GM23248 (cell line): ENCODE measurements at regions not wholly inside any gene's neighbourhood (a gene's known extent, or its start where the extent isn't known, plus 50 kb on each side); places are given as distances from the start of the nearest gene placed in this dataset.

Experiments used
- DNase-seq: peaks from one replicate; pipeline ENCODE4 v3.0.0-alpha.2; 2015
- H2AFZ ChIP-seq: fragments of 200-600 bp; sonication (generic); 2 replicates; pipeline ENCODE4 v1.6.1; 2016; ENCODE audit warnings: antibody characterized with exemption
- H3F3A ChIP-seq: fragments of 200-600 bp; sonication (generic); 2 replicates; pipeline ENCODE4 v1.6.1; 2016; ENCODE audit warnings: mild to moderate bottlenecking, antibody characterized with exemption, mixed run types; ENCODE audit not compliant: insufficient read depth
- H3K27ac ChIP-seq: fragments of 200-600 bp; sonication (generic); 2 replicates; pipeline ENCODE4 v1.5.1; 2016; ENCODE audit warnings: mild to moderate bottlenecking
- H3K27me3 ChIP-seq: fragments of 200-600 bp; sonication (generic); replicated peaks from 2 replicates; pipeline ENCODE4 v1.6.1; 2016; ENCODE audit warnings: mild to moderate bottlenecking; ENCODE audit not compliant: insufficient read depth
- H3K36me3 ChIP-seq: fragments of 200-600 bp; sonication (generic); 2 replicates; pipeline ENCODE4 v1.6.1; 2016; ENCODE audit warnings: low read depth, mild to moderate bottlenecking
- H3K4me1 ChIP-seq: fragments of 200-600 bp; sonication (generic); 2 replicates; pipeline ENCODE4 v1.6.1; 2016; ENCODE audit warnings: mild to moderate bottlenecking; ENCODE audit not compliant: insufficient read depth
- H3K4me2 ChIP-seq: fragments of 200-600 bp; sonication (generic); one replicate; pipeline ENCODE4 v1.6.1; 2016; ENCODE audit warnings: mild to moderate bottlenecking; ENCODE audit not compliant: unreplicated experiment
- H3K4me3 ChIP-seq: fragments of 200-600 bp; sonication (generic); 2 replicates; pipeline ENCODE4 v1.5.1; 2016; ENCODE audit warnings: mild to moderate bottlenecking
- H3K79me2 ChIP-seq: fragments of 200-600 bp; sonication (generic); 2 replicates; pipeline ENCODE4 v1.6.1; 2016; ENCODE audit warnings: mild to moderate bottlenecking; ENCODE audit not compliant: insufficient read depth
- H3K9ac ChIP-seq: fragments of 200-600 bp; sonication (generic); 2 replicates; pipeline ENCODE4 v1.6.1; 2016; ENCODE audit warnings: mild to moderate bottlenecking
- H3K9me2 ChIP-seq: fragments of 200-600 bp; sonication (generic); 2 replicates; pipeline ENCODE4 v1.6.1; 2016; ENCODE audit warnings: mixed run types, mild to moderate bottlenecking, moderate library complexity; ENCODE audit not compliant: insufficient read depth
- H3K9me3 ChIP-seq: fragments of 200-600 bp; sonication (generic); one replicate; pipeline ENCODE4 v1.6.1; 2017; ENCODE audit warnings: low read depth
- H4K20me1 ChIP-seq: fragments of 200-600 bp; sonication (generic); 2 replicates; pipeline ENCODE4 v1.6.0; 2016; ENCODE audit not compliant: insufficient read depth
- EZH2 ChIP-seq: fragments of 200-600 bp; sonication (generic); IDR thresholded peaks from 2 replicates; pipeline ENCODE4 v1.6.1; 2018; ENCODE audit warnings: antibody characterized with exemption, mild to moderate bottlenecking; ENCODE audit not compliant: insufficient read depth, poor library complexity, severe bottlenecking
- EZH2phosphoT487 ChIP-seq: fragments of 200-600 bp; sonication (generic); IDR thresholded peaks from 2 replicates; pipeline ENCODE4 v1.6.1; 2018; ENCODE audit warnings: antibody characterized with exemption, moderate library complexity, mild to moderate bottlenecking, low read depth; ENCODE audit not compliant: insufficient read depth
- WGBS, 2 experiments: methylation state at CpG; one replicate each; pipeline ENCODE4 v1.1.6; 2015 to 2017; ENCODE audit warnings: low lambda C conversion rate in 2 of 2, low coverage in 1 of 2; ENCODE audit errors: missing lambda C conversion rate in 2 of 2; 5-methylcytosine and 5-hydroxymethylcytosine counted together
- in situ Hi-C: fragments of 300-500 bp; cut with MboI; formaldehyde crosslinking; loops from 2 replicates; pipeline ENCODE4 v1.15.0; 2020

- DNase-seq = no peak
Observed at GRCh38 chr12:41836416-41836815, 308.3 kb downstream of the GXYLT1 start.

GRCh38 chr12:41835556-41835955 lies 309.1 kb downstream of the GXYLT1 start:
- Histone ChIP-seq H3K79me2 (no peaks in the 10 kb centered on the region), H3K27me3 (no peaks in the 10 kb centered on the region), H3F3A (no peaks in the 10 kb centered on the region), H4K20me1 (no peaks in the 10 kb centered on the region), H3K4me2 (no peak overlapping the region), H3K9me3 (no peaks in the 10 kb centered on the region), H2AFZ (no peak overlapping the region), H3K9me2 (no peaks in the 10 kb centered on the region), H3K27ac (no peak overlapping the region), H3K4me1 (no peaks in the 10 kb centered on the region), H3K4me3 (no peak overlapping the region), H3K36me3 (no peaks in the 10 kb centered on the region), H3K9ac (no peak overlapping the region)
- no peak for DNase-seq
- TF ChIP-seq EZH2phosphoT487 = no peak
- TF ChIP-seq EZH2 = no peak
- in situ Hi-C loops = no loop called here

More at GRCh38 chr12:41836416-41836815, 308.3 kb downstream of the GXYLT1 start:
- no peak overlapping the region for H3K27ac ChIP-seq
- H2AFZ ChIP-seq = no peak overlapping the region
- no peak for TF ChIP-seq EZH2
- in situ Hi-C loops = no loop called here
- H4K20me1 ChIP-seq = no peaks in the 10 kb centered on the region
- H3K36me3 ChIP-seq = no peaks in the 10 kb centered on the region
- no peaks in the 10 kb centered on the region for H3F3A ChIP-seq
- no peaks in the 10 kb centered on the region for H3K27me3 ChIP-seq
- 31 to 43% methylated on average over 2 of the region's 2 CpGs for WGBS, 2 experiments
- H3K9me2 ChIP-seq = no peaks in the 10 kb centered on the region
- H3K79me2 ChIP-seq = no peaks in the 10 kb centered on the region
- H3K9me3 ChIP-seq = no peaks in the 10 kb centered on the region
- H3K9ac ChIP-seq = no peak overlapping the region
- H3K4me2 ChIP-seq = no peak overlapping the region
- no peak overlapping the region for H3K4me3 ChIP-seq
- H3K4me1 ChIP-seq = no peaks in the 10 kb centered on the region

- no peak overlapping the region for H3K4me3 ChIP-seq
- H3K9me3 ChIP-seq = no peaks in the 10 kb centered on the region
- H3K36me3 ChIP-seq = no peaks in the 10 kb centered on the region
Observed at GRCh38 chr12:41819948-41820347, 324.7 kb downstream of the GXYLT1 start.

GRCh38 chr12:41804026-41804425 lies 340.6 kb downstream of the GXYLT1 start:
- TF ChIP-seq EZH2phosphoT487 (no peak), EZH2 (no peak)
- no peak for DNase-seq
- 7 to 15% methylated on average over 2 of the region's 2 CpGs for WGBS, 2 experiments

More at GRCh38 chr12:41819948-41820347, 324.7 kb downstream of the GXYLT1 start:
- H3K27me3 ChIP-seq = no peaks in the 10 kb centered on the region
- H4K20me1 ChIP-seq = no peaks in the 10 kb centered on the region
- no peak for DNase-seq
- WGBS, 2 experiments = 48 to 52% methylated on average over 3 of the region's 3 CpGs
- no peak overlapping the region for H2AFZ ChIP-seq
- TF ChIP-seq EZH2phosphoT487 = no peak
- H3K9ac ChIP-seq = no peak overlapping the region
- no peaks in the 10 kb centered on the region for H3K4me1 ChIP-seq
- H3K27ac ChIP-seq = no peak overlapping the region
- no peaks in the 10 kb centered on the region for H3F3A ChIP-seq
- no peaks in the 10 kb centered on the region for H3K9me2 ChIP-seq
- no peaks in the 10 kb centered on the region for H3K79me2 ChIP-seq
- in situ Hi-C loops = no loop called here
- H3K4me2 ChIP-seq = no peak overlapping the region

DNA sequence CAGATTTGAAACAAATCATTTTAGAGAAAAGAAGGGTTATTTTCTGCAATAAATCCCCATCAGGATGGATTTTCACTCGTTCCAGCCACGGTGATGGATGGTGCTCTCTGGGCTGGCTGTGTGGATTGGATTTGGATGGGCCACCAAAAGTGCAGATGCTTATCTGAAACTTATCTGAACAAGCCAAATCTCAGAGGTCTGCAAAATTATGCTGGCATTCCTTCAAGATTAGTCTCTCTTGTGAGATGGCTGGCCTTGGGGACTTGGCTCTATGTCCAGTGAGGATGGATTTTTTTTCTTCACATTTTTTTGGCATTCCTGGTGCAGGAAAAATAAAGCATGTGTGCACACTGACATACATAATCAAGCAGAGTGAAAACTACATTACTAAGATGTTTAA lies 341.9 kb downstream of the GXYLT1 start:
- DNase-seq = no peak
- WGBS, 2 experiments = 33 to 41% methylated on average over 2 of the region's 2 CpGs
- Histone ChIP-seq H3K9me2 (no peaks in the 10 kb centered on the region), H3K4me2 (no peak overlapping the region), H4K20me1 (no peaks in the 10 kb centered on the region), H3K4me3 (no peak overlapping the region), H3K27me3 (no peaks in the 10 kb centered on the region), H3K4me1 (no peaks in the 10 kb centered on the region), H3K27ac (no peak overlapping the region), H3K9me3 (no peaks in the 10 kb centered on the region), H3F3A (no peaks in the 10 kb centered on the region), H2AFZ (no peak overlapping the region), H3K36me3 (no peaks in the 10 kb centered on the region), H3K79me2 (no peaks in the 10 kb centered on the region), H3K9ac (no peak overlapping the region)
- TF ChIP-seq EZH2phosphoT487 (no peak), EZH2 (no peak)
- in situ Hi-C loops = no loop called here

More at GRCh38 chr12:41804026-41804425, 340.6 kb downstream of the GXYLT1 start:
- no peaks in the 10 kb centered on the region for H3F3A ChIP-seq
- in situ Hi-C loops = no loop called here
- H3K27me3 ChIP-seq = no peaks in the 10 kb centered on the region
- no peak overlapping the region for H3K4me3 ChIP-seq
- H3K36me3 ChIP-seq = no peaks in the 10 kb centered on the region
- H3K9ac ChIP-seq = no peak overlapping the region
- no peaks in the 10 kb centered on the region for H3K79me2 ChIP-seq
- no peak overlapping the region for H3K27ac ChIP-seq
- H2AFZ ChIP-seq = no peak overlapping the region
- H3K4me2 ChIP-seq = no peak overlapping the region
- no peaks in the 10 kb centered on the region for H4K20me1 ChIP-seq
- H3K9me2 ChIP-seq = no peaks in the 10 kb centered on the region
- H3K9me3 ChIP-seq = no peaks in the 10 kb centered on the region
- H3K4me1 ChIP-seq = no peaks in the 10 kb centered on the region
